H1 (cell line): ENCODE measurements at regions not wholly inside any gene's neighbourhood (a gene's known extent, or its start where the extent isn't known, plus 50 kb on each side); places are given as distances from the start of the nearest gene placed in this dataset.

Experiments used
- CTCF ChIA-PET: fragments of 300-600 bp; sonication (Branson Sonifier 250); formaldehyde crosslinking; loops from one replicate; lab custom pipeline; 2021; ENCODE audit not compliant: partially characterized antibody; lab: Charles Lee
- POLR2A ChIA-PET: fragments of 300-600 bp; sonication (Branson Sonifier 250); formaldehyde crosslinking; loops from one replicate; lab custom pipeline; 2021; ENCODE audit warnings: inconsistent platforms; ENCODE audit not compliant: partially characterized antibody; lab: Charles Lee
- DNase-seq, 2 experiments: peaks; one replicate each; pipeline versions ENCODE4 v3.0.0 to v3.0.0-alpha.2; 2010 to 2022; ENCODE audit warnings: low spot score in 2 of 2, low read depth in 1 of 2, mixed read lengths in 1 of 2
- FAIRE-seq: peaks from 2 replicates; lab custom pipeline; 2011; peaks lifted over from hg19 to GRCh38; lab: Jason Lieb, UNC
- H2AFZ ChIP-seq: 2 replicates; pipeline ENCODE4 v1.8.1; 2012; ENCODE audit warnings: low read length, inconsistent platforms
- H2AK5ac ChIP-seq: 2 replicates; pipeline ENCODE4 v1.6.1; 2013; ENCODE audit warnings: low read depth, low read length
- H2BK120ac ChIP-seq: replicated peaks from 2 replicates; pipeline ENCODE3; 2013; ENCODE audit warnings: low read depth, low read length, inconsistent platforms
- H2BK12ac ChIP-seq: 2 replicates; pipeline ENCODE4 v1.6.1; 2013; ENCODE audit warnings: low read depth, low read length
- H2BK15ac ChIP-seq: 2 replicates; pipeline ENCODE4 v1.6.1; 2013; ENCODE audit warnings: low read length
- H2BK20ac ChIP-seq: 2 replicates; pipeline ENCODE4 v1.6.1; 2013; ENCODE audit warnings: low read length
- H2BK5ac ChIP-seq: 2 replicates; pipeline ENCODE4 v1.6.1; 2013; ENCODE audit warnings: low read depth, low read length
- H3K14ac ChIP-seq: 2 replicates; pipeline ENCODE4 v1.6.1; 2013; ENCODE audit warnings: inconsistent platforms; ENCODE audit not compliant: insufficient read length
- H3K18ac ChIP-seq: 2 replicates; pipeline ENCODE4 v1.6.1; 2013; ENCODE audit warnings: low read length; ENCODE audit errors: extremely low read depth
- H3K23ac ChIP-seq: 2 replicates; pipeline ENCODE4 v1.6.1; 2013; ENCODE audit warnings: inconsistent platforms; ENCODE audit not compliant: insufficient read length
- H3K23me2 ChIP-seq: 2 replicates; pipeline ENCODE4 v1.6.1; 2013; ENCODE audit warnings: low read depth, low read length
- H3K27ac ChIP-seq: 2 replicates; pipeline ENCODE4 v1.6.1; 2011; ENCODE audit warnings: low read depth, low read length, inconsistent platforms
- H3K27me3 ChIP-seq, 4 experiments: replicated peaks in 1 of 4; 1 replicate in 1 of 4; 2 replicates in 3 of 4; pipeline versions ENCODE4 v1.6.1 to v1.8.1; 2011 to 2013; ENCODE audit warnings: low read length in 3 of 4, mild to moderate bottlenecking in 3 of 4, inconsistent platforms in 2 of 4, mixed read lengths in 2 of 4, moderate library complexity in 1 of 4; ENCODE audit not compliant: control insufficient read depth in 3 of 4, insufficient read depth in 3 of 4; ENCODE audit errors: extremely low read depth in 1 of 4
- H3K36me3 ChIP-seq, 4 experiments: 2 replicates each; pipeline versions ENCODE4 v1.6.1 to v1.8.1; 2011 to 2013; ENCODE audit warnings: mild to moderate bottlenecking in 4 of 4, low read length in 3 of 4, moderate library complexity in 2 of 4, control low read depth in 1 of 4, inconsistent platforms in 1 of 4; ENCODE audit not compliant: insufficient read depth in 4 of 4, control insufficient read depth in 2 of 4
- H3K4ac ChIP-seq: replicated peaks from 2 replicates; pipeline ENCODE3; 2013; ENCODE audit warnings: low read length, low read depth, mixed read lengths, inconsistent platforms; ENCODE audit not compliant: insufficient read length
- H3K4me1 ChIP-seq, 4 experiments: replicated peaks in 1 of 4; 1 replicate in 1 of 4; 2 replicates in 3 of 4; pipeline versions ENCODE4 v1.6.1 to v1.8.1; 2011 to 2013; ENCODE audit warnings: low read length in 3 of 4, inconsistent platforms in 2 of 4, mixed read lengths in 1 of 4; ENCODE audit not compliant: insufficient read depth in 4 of 4, control insufficient read depth in 3 of 4
- H3K4me2 ChIP-seq, 2 experiments: 2 replicates each; pipeline versions ENCODE4 v1.6.1 to v1.8.1; 2011 to 2013; ENCODE audit warnings: low read depth in 2 of 2, low read length in 2 of 2, control low read depth in 1 of 2, inconsistent platforms in 1 of 2, mild to moderate bottlenecking in 1 of 2; ENCODE audit not compliant: insufficient read depth in 1 of 2
- H3K4me3 ChIP-seq, 4 experiments: fragments of 200-600, 300-600 bp in 1 of 4; sonication (generic), shearing (Covaris generic), sonication (Bioruptor Twin) in 1 of 4; 2 replicates each; pipeline versions ENCODE4 v1.5.1 to v1.8.1; 2011 to 2016; ENCODE audit warnings: low read length in 4 of 4, low read depth in 3 of 4, control low read depth in 2 of 4, inconsistent platforms in 2 of 4, mild to moderate bottlenecking in 2 of 4, mixed read lengths in 1 of 4, moderate library complexity in 1 of 4; ENCODE audit not compliant: insufficient read depth in 2 of 4; ENCODE audit errors: extremely low read depth in 1 of 4
- H3K56ac ChIP-seq: replicated peaks from 2 replicates; pipeline ENCODE3; 2013; ENCODE audit warnings: low read depth, mild to moderate bottlenecking, mixed read lengths, low read length, inconsistent platforms; ENCODE audit not compliant: insufficient read length
- H3K79me1 ChIP-seq: 2 replicates; pipeline ENCODE4 v1.6.1; 2013; ENCODE audit warnings: low read depth, low read length, control low read depth
- H3K79me2 ChIP-seq, 2 experiments: 2 replicates each; pipeline versions ENCODE4 v1.6.1 to v1.8.1; 2012 to 2013; ENCODE audit warnings: low read length in 2 of 2, mild to moderate bottlenecking in 2 of 2, inconsistent platforms in 1 of 2; ENCODE audit not compliant: insufficient read depth in 2 of 2, control insufficient read depth in 1 of 2
- H3K9ac ChIP-seq, 4 experiments: replicated peaks in 1 of 4; 1 replicate in 1 of 4; 2 replicates in 3 of 4; pipeline versions ENCODE4 v1.6.1 to v1.8.1; 2011 to 2013; ENCODE audit warnings: low read depth in 3 of 4, low read length in 3 of 4, control low read depth in 2 of 4, mild to moderate bottlenecking in 2 of 4, moderate library complexity in 2 of 4, inconsistent platforms in 1 of 4; ENCODE audit errors: extremely low read depth in 1 of 4
- H3K9me3 ChIP-seq, 2 experiments: 2 replicates each; pipeline versions ENCODE4 v1.6.1 to v1.8.1; 2012 to 2013; ENCODE audit warnings: mild to moderate bottlenecking in 2 of 2, moderate library complexity in 2 of 2, control low read depth in 1 of 2, inconsistent platforms in 1 of 2, low read depth in 1 of 2, low read length in 1 of 2, mixed read lengths in 1 of 2; ENCODE audit not compliant: insufficient read depth in 2 of 2
- H4K20me1 ChIP-seq, 2 experiments: replicated peaks in 1 of 2; 2 replicates each; pipeline versions ENCODE3 to v1.8.1; 2011 to 2013; ENCODE audit warnings: inconsistent platforms in 2 of 2, low read length in 2 of 2, mild to moderate bottlenecking in 1 of 2; ENCODE audit not compliant: insufficient read depth in 2 of 2, control insufficient read depth in 1 of 2
- H4K5ac ChIP-seq: 2 replicates; pipeline ENCODE4 v1.6.1; 2013; ENCODE audit warnings: low read length, low read depth, mixed read lengths, inconsistent platforms; ENCODE audit not compliant: insufficient read length
- H4K8ac ChIP-seq: 2 replicates; pipeline ENCODE4 v1.8.0; 2013; ENCODE audit warnings: mild to moderate bottlenecking, moderate library complexity, low read length, inconsistent platforms; ENCODE audit not compliant: insufficient read depth; ENCODE audit errors: extremely low read depth
- H4K91ac ChIP-seq: replicated peaks from 2 replicates; pipeline ENCODE3; 2013; ENCODE audit warnings: low read length, mixed read lengths, inconsistent platforms; ENCODE audit not compliant: insufficient read length
- BCL11A ChIP-seq, 2 experiments: IDR thresholded peaks; one replicate each; pipeline ENCODE4 v1.6.1; 2011; ENCODE audit warnings: low read depth in 2 of 2, low read length in 2 of 2, mild to moderate bottlenecking in 2 of 2
- CTBP2 ChIP-seq: IDR thresholded peaks from 2 replicates; pipeline ENCODE4 v1.7.0; 2011; ENCODE audit warnings: borderline replicate concordance, mild to moderate bottlenecking, moderate library complexity, mixed read lengths, low read length; ENCODE audit not compliant: insufficient read depth, insufficient read length
- EP300 ChIP-seq, 2 experiments: IDR thresholded peaks; 1 replicate in 1 of 2; 2 replicates in 1 of 2; pipeline ENCODE4 v1.6.1; 2011 to 2012; ENCODE audit warnings: low read depth in 2 of 2, low read length in 2 of 2, mild to moderate bottlenecking in 2 of 2, borderline replicate concordance in 1 of 2, inconsistent platforms in 1 of 2, moderate library complexity in 1 of 2
- KDM1A ChIP-seq: fragments of 200-600, 300-600 bp; sonication (generic); IDR thresholded peaks from 2 replicates; pipeline ENCODE4 v1.7.1; 2016; ENCODE audit warnings: mild to moderate bottlenecking, low read length, borderline replicate concordance
- MAFK ChIP-seq: IDR thresholded peaks from 2 replicates; pipeline ENCODE4 v1.6.1; 2012; ENCODE audit warnings: low read depth, mild to moderate bottlenecking, improper control_type of control experiment, low read length
- MAX ChIP-seq: IDR thresholded peaks from 2 replicates; pipeline ENCODE4 v1.6.1; 2012; ENCODE audit warnings: inconsistent platforms
- POLR2A ChIP-seq, 2 experiments: IDR thresholded peaks; 1 replicate in 1 of 2; 2 replicates in 1 of 2; pipeline ENCODE4 v1.6.1; 2011; ENCODE audit warnings: low read depth in 2 of 2, low read length in 2 of 2, mild to moderate bottlenecking in 2 of 2; ENCODE audit errors: control extremely low read depth in 1 of 2
- POLR2AphosphoS5 ChIP-seq: IDR thresholded peaks from 2 replicates; pipeline ENCODE4 v1.6.1; 2011; ENCODE audit warnings: low read depth, low read length
- POU5F1 ChIP-seq: IDR thresholded peaks from 2 replicates; pipeline ENCODE4 v1.6.1; 2011; ENCODE audit warnings: low read depth, mild to moderate bottlenecking, low read length, moderate library complexity
- RAD21 ChIP-seq, 2 experiments: IDR thresholded peaks in 1 of 2; conservative IDR thresholded peaks in 1 of 2; 2 replicates each; pipeline ENCODE4 v1.6.1; 2011; ENCODE audit warnings: low read depth in 2 of 2, low read length in 2 of 2, improper control_type of control experiment in 1 of 2, inconsistent platforms in 1 of 2, mild to moderate bottlenecking in 1 of 2, moderate library complexity in 1 of 2
- USF2 ChIP-seq: IDR thresholded peaks from 2 replicates; pipeline ENCODE4 v1.6.1; 2011; ENCODE audit warnings: low read length, improper control_type of control experiment
- WGBS, 2 experiments: shearing (Covaris generic) in 1 of 2; methylation state at CpG; one replicate each; pipeline versions ENCODE4 v1.1.6 to v1.1.7; 2013 to 2015; ENCODE audit warnings: low lambda C conversion rate in 2 of 2, mixed read lengths in 2 of 2, inconsistent platforms in 1 of 2, low coverage in 1 of 2, missing lambda C conversion rate in 1 of 2; ENCODE audit not compliant: insufficient replicate concordance in 2 of 2, insufficient coverage in 1 of 2, insufficient read length in 1 of 2; ENCODE audit errors: extremely low coverage in 1 of 2, missing lambda C conversion rate in 1 of 2; 5-methylcytosine and 5-hydroxymethylcytosine counted together

- H3K9ac ChIP-seq = no peak overlapping the region
- DNase-seq = no peak
- no peak overlapping the region for H2AFZ ChIP-seq
- TF ChIP-seq CTBP2 = no peak
- no peak for TF ChIP-seq POLR2AphosphoS5
- TF ChIP-seq RAD21 (IDR thresholded peaks at IDR 0.05 in 1 of 2, conservative IDR thresholded peaks at IDR 0.05 in 1 of 2; ENCODE audit: low read depth in 2 of 2, low read length in 2 of 2) = no peak
- no peak for TF ChIP-seq BCL11A (IDR thresholded peaks at IDR 0.05; ENCODE audit: low read depth in 2 of 2, low read length in 2 of 2)
- TF ChIP-seq USF2 = no peak
- no peak for TF ChIP-seq KDM1A
- TF ChIP-seq MAFK = no peak
- no peak for TF ChIP-seq POLR2A (IDR thresholded peaks at IDR 0.05; ENCODE audit: control extremely low read depth in 1 of 2, low read depth in 2 of 2, low read length in 2 of 2)
- TF ChIP-seq MAX = no peak
- no peak for TF ChIP-seq POU5F1
- TF ChIP-seq EP300 (IDR thresholded peaks at IDR 0.05; ENCODE audit: borderline replicate concordance in 1 of 2, low read depth in 2 of 2, low read length in 2 of 2) = no peak
These were observed 469.3 kb upstream of the KLF6 start for GRCh38 chr10:4254101-4254994.

More at GRCh38 chr10:4254101-4254994, 469.3 kb upstream of the KLF6 start:
- Histone ChIP-seq H3K4me2 (no peak overlapping the region), H2BK120ac (no peak overlapping the region), H3K36me3 (no peaks in the 10 kb centered on the region), H4K20me1 (no peaks in the 10 kb centered on the region), H3K23ac (no peak overlapping the region), H3K4me3 (no peak overlapping the region), H3K4ac (no peak overlapping the region), H3K14ac (no peak overlapping the region), H3K4me1 (no peaks in the 10 kb centered on the region), H2AK5ac (no peak overlapping the region), H2BK15ac (no peak overlapping the region), H3K23me2 (no peaks in the 10 kb centered on the region), H2BK12ac (no peak overlapping the region), H3K79me2 (no peaks in the 10 kb centered on the region), H2BK20ac (no peak overlapping the region), H3K27me3 (no peaks in the 10 kb centered on the region), H3K27ac (no peak overlapping the region), H4K8ac (no peak overlapping the region), H3K18ac (no peak overlapping the region), H2BK5ac (no peak overlapping the region), H3K56ac (no peak overlapping the region), H4K5ac (no peak overlapping the region), H4K91ac (no peak overlapping the region), H3K79me1 (no peaks in the 10 kb centered on the region), H3K9me3 (no peaks in the 10 kb centered on the region; a peak in 1 of 4 replicates)
- no peak for FAIRE-seq
- 94% methylated on average over 11 of the region's 11 CpGs; no CpG with 5 or more reads in 1 of the 2 experiments for WGBS, 2 experiments
- POLR2A ChIA-PET = no interaction called here
- CTCF ChIA-PET = interaction anchor here (0.8 to 1.3 kb wide), 3 partner anchors 9 to 22 kb away, joined by 3 to 4 read pairs (median 3); no protein-coding TSS in a partner anchor
